GM12878 (cell line): ENCODE measurements at regions not wholly inside any gene's neighbourhood (a gene's known extent, or its start where the extent isn't known, plus 50 kb on each side); places are given as distances from the start of the nearest gene placed in this dataset.

ENCODE experiments used
- ATAC-seq: fragments of 200-7000 bp; cut with Tn5 transposase; 3 replicates; pipeline ENCODE4 v1.9.1; 2020; ENCODE audit warnings: mild to moderate bottlenecking, moderate library complexity
- BruUV-seq: library from RNA; stranded (reverse); fragments of 400-500 nt; replicated peaks from 2 replicates; lab custom pipeline; 2021; lab: Mats Ljungman, UMichigan
- CTCF ChIA-PET: fragments of 300-600 bp; sonication (Branson Sonifier 250); formaldehyde crosslinking; extraction: SDS; loops from one replicate; lab custom pipeline; 2021; ENCODE audit warnings: inconsistent platforms; lab: Yijun Ruan, JAX
- POLR2A ChIA-PET: fragments of 350-600 bp; formaldehyde crosslinking; extraction: SDS; loops from one replicate; lab custom pipeline; 2021; ENCODE audit warnings: inconsistent platforms; lab: Charles Lee
- RAD21 ChIA-PET: fragments of 300-600 bp; sonication (Branson Sonifier 250); formaldehyde crosslinking; loops from one replicate; lab custom pipeline; 2023; ENCODE audit warnings: antibody characterized with exemption; ENCODE audit not compliant: unreplicated experiment; lab: Charles Lee
- SMC1A ChIA-PET: fragments of 300-600 bp; sonication (Branson Sonifier 250); formaldehyde crosslinking; loops from one replicate; lab custom pipeline; 2023; ENCODE audit not compliant: unreplicated experiment, uncharacterized antibody; lab: Charles Lee
- DNase-seq: peaks from one replicate; pipeline ENCODE4 v3.0.0-alpha.2; 2011; ENCODE audit warnings: low read depth, low spot score
- FAIRE-seq: peaks from 3 replicates; lab custom pipeline; 2011; peaks lifted over from hg19 to GRCh38; lab: Jason Lieb, UNC
- H2AFZ ChIP-seq: 2 replicates; pipeline ENCODE4 v1.6.0; 2011; ENCODE audit warnings: low read depth, low read length, control low read depth; ENCODE audit not compliant: control insufficient read depth
- H3K27ac ChIP-seq: 2 replicates; pipeline ENCODE4 v1.5.1; 2011; ENCODE audit warnings: control low read depth; ENCODE audit not compliant: control insufficient read depth, insufficient read depth
- H3K27me3 ChIP-seq, 2 experiments: replicated peaks in 1 of 2; 2 replicates each; pipeline versions ENCODE4 v1.6.0 to v1.6.1; 2011; ENCODE audit warnings: low read length in 1 of 2; ENCODE audit not compliant: control insufficient read depth in 2 of 2, insufficient read depth in 2 of 2
- H3K36me3 ChIP-seq, 2 experiments: 2 replicates each; pipeline ENCODE4 v1.5.1; 2011; ENCODE audit warnings: low read length in 1 of 2; ENCODE audit not compliant: control insufficient read depth in 2 of 2, insufficient read depth in 2 of 2
- H3K4me1 ChIP-seq: 2 replicates; pipeline ENCODE4 v1.6.1; 2011; ENCODE audit warnings: mild to moderate bottlenecking, low read length, moderate library complexity, mixed read lengths; ENCODE audit not compliant: control insufficient read depth, insufficient read depth
- H3K4me2 ChIP-seq: 2 replicates; pipeline ENCODE4 v1.6.0; 2011; ENCODE audit warnings: control low read depth; ENCODE audit not compliant: control insufficient read depth, insufficient read depth
- H3K4me3 ChIP-seq: fragments of 200-600 bp; sonication (generic); 2 replicates; pipeline ENCODE4 v1.5.1; 2016
- H3K79me2 ChIP-seq: 2 replicates; pipeline ENCODE4 v1.6.0; 2011; ENCODE audit warnings: low read length; ENCODE audit not compliant: control insufficient read depth, insufficient read depth
- H3K9ac ChIP-seq: 2 replicates; pipeline ENCODE4 v1.8.0; 2011; ENCODE audit warnings: low read length, control low read depth, mixed read lengths; ENCODE audit not compliant: control insufficient read depth, insufficient read depth
- H3K9me3 ChIP-seq: replicated peaks from 3 replicates; pipeline ENCODE4 v1.5.1; 2011; ENCODE audit warnings: mild to moderate bottlenecking, low read length; ENCODE audit not compliant: control insufficient read depth, insufficient read depth
- H4K20me1 ChIP-seq: 2 replicates; pipeline ENCODE4 v1.6.0; 2011; ENCODE audit not compliant: control insufficient read depth, insufficient read depth
- BACH1 ChIP-seq: fragments of 450-650 bp; IDR thresholded peaks from 2 replicates; pipeline ENCODE4 v1.6.1; 2017; ENCODE audit warnings: mild to moderate bottlenecking, borderline replicate concordance
- BCL11A ChIP-seq: IDR thresholded peaks from 2 replicates; pipeline ENCODE4 v1.6.1; 2011; ENCODE audit warnings: low read depth, low read length
- JUNB ChIP-seq: IDR thresholded peaks from 2 replicates; pipeline ENCODE4 v1.6.1; 2016; ENCODE audit warnings: antibody characterized with exemption, mild to moderate bottlenecking
- LARP7 ChIP-seq: fragments of 450-650 bp; IDR thresholded peaks from 2 replicates; pipeline ENCODE4 v1.6.1; 2017; ENCODE audit warnings: mild to moderate bottlenecking
- MEF2A ChIP-seq: IDR thresholded peaks from 2 replicates; pipeline ENCODE4 v1.6.1; 2011; ENCODE audit warnings: low read depth, mild to moderate bottlenecking, low read length, moderate library complexity; ENCODE audit not compliant: insufficient read depth
- MYC ChIP-seq: IDR thresholded peaks from 2 replicates; pipeline ENCODE4 v1.6.1; 2011; ENCODE audit warnings: mild to moderate bottlenecking, low read length, moderate library complexity, inconsistent platforms; ENCODE audit not compliant: insufficient read depth, insufficient replicate concordance, insufficient read length, severe bottlenecking
- NFIC ChIP-seq: IDR thresholded peaks from 2 replicates; pipeline ENCODE4 v1.6.1; 2012; ENCODE audit warnings: low read depth, mild to moderate bottlenecking, inconsistent platforms, low read length, moderate library complexity
- PML ChIP-seq: IDR thresholded peaks from 2 replicates; pipeline ENCODE4 v1.6.1; 2012; ENCODE audit warnings: low read length, inconsistent platforms
- RAD21 ChIP-seq: IDR thresholded peaks from 2 replicates; pipeline ENCODE4 v1.6.1; 2011; ENCODE audit warnings: mild to moderate bottlenecking, low read depth, low read length, moderate library complexity; ENCODE audit not compliant: insufficient read depth
- TCF12 ChIP-seq: IDR thresholded peaks from 2 replicates; pipeline ENCODE4 v1.6.1; 2011; ENCODE audit warnings: low read depth, mild to moderate bottlenecking, low read length
- WGBS: methylation state at CpG from one replicate; pipeline ENCODE4 v1.1.6; 2016; ENCODE audit warnings: low lambda C conversion rate; ENCODE audit not compliant: insufficient replicate concordance, insufficient coverage; ENCODE audit errors: missing lambda C conversion rate; 5-methylcytosine and 5-hydroxymethylcytosine counted together
- in situ Hi-C: fragments of 300-500 bp; cut with MboI; formaldehyde crosslinking; loops from 9 replicates; pipeline ENCODE4 v1.14.3; 2018; ENCODE audit warnings: mixed read lengths
- intact Hi-C: fragments of 100-400 bp; cut with micrococcal nuclease; formaldehyde crosslinking; loops from one replicate; pipeline ENCODE4 v1.14.2; 2022; ENCODE audit not compliant: unreplicated experiment
- TF ChIP-seq, protein P1 (sequence below): IDR thresholded peaks from 2 replicates; pipeline ENCODE4 v1.6.1; 2012; ENCODE audit warnings: low read length, inconsistent platforms

DNA sequence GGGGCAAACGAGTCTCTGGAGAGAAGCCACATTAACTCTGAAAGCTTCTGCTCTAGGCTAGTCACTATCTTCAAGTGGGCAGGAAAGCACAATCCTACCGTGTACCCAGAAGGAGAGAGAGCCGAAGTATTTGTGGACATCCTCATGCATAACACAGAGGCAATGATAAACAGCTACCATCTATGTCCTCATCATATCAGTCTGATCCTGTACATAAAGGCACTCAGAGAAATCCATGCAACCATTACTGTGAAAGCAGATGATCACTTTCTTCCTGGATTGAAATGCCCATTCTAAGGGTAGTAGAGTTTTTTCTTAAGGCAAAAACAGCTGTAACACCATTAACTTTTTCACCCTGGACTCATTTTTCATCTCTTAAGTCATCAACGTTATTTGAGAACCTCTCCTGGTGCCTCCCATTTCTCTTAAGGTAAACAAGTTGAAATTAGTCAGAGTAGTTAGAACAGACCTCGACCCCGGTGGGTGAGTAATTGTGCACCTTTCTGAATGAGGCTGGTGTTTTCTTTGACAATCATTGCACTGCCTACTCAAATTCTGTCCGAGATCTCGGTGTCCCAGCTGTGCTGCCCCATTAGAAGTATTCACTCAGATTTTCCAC, 327.4 kb downstream of the SHQ1 start:
- no peak for FAIRE-seq
- SMC1A ChIA-PET = interaction anchor here (0.5 to 1.9 kb wide), 6 partner anchors 9 to 58 kb away, joined by 3 to 5 read pairs (median 4); no protein-coding TSS in a partner anchor
- no peaks in the 10 kb centered on the region for H3K9me3 ChIP-seq
- RAD21 ChIA-PET = interaction anchor here (1.0 to 2.4 kb wide), 4 partner anchors 9 to 145 kb away, joined by 3 to 8 read pairs (median 3); no protein-coding TSS in a partner anchor
- peak overlapping the region; percentile 15; the same call in 1 of the 2 replicates for H2AFZ ChIP-seq
- no peak overlapping the region for H3K4me3 ChIP-seq
- H3K4me1 ChIP-seq = peaks cover 18% of the 10 kb centered on the region
- H3K27me3 ChIP-seq = no peaks in the 10 kb centered on the region
- no peak overlapping the region for H3K4me2 ChIP-seq
- CTCF ChIA-PET = interaction anchor here (0.6 to 0.7 kb wide), 2 partner anchors 325 to 624 kb away, joined by 3 to 5 read pairs; no protein-coding TSS in a partner anchor
- H3K9ac ChIP-seq = no peak overlapping the region
- no TSS peak for BruUV-seq
- peak; percentile 55 for ATAC-seq
- 0% methylated on average over 8 of the region's 8 CpGs for WGBS
- POLR2A ChIA-PET = interaction anchor here (0.6 kb wide), 1 partner anchor 9 kb away, joined by 3 read pairs; no protein-coding TSS in a partner anchor
- intact Hi-C loops = no loop called here
- DNase-seq = no peak
- H4K20me1 ChIP-seq = no peaks in the 10 kb centered on the region
- TF ChIP-seq PML = no peak
- TF ChIP-seq LARP7 = no peak
- no peak for TF ChIP-seq BACH1
- peak; percentile 29; the same call in 1 of the 2 replicates for TF ChIP-seq NFIC
- TF ChIP-seq MYC = no peak
- 0 out of 2 replicates have a peak, but pooled peaks have one; percentile 12 for TF ChIP-seq MEF2A
- TF ChIP-seq BCL11A = 0 out of 2 replicates have a peak, but pooled peaks have one; percentile 24
- TF ChIP-seq, protein P1, sequence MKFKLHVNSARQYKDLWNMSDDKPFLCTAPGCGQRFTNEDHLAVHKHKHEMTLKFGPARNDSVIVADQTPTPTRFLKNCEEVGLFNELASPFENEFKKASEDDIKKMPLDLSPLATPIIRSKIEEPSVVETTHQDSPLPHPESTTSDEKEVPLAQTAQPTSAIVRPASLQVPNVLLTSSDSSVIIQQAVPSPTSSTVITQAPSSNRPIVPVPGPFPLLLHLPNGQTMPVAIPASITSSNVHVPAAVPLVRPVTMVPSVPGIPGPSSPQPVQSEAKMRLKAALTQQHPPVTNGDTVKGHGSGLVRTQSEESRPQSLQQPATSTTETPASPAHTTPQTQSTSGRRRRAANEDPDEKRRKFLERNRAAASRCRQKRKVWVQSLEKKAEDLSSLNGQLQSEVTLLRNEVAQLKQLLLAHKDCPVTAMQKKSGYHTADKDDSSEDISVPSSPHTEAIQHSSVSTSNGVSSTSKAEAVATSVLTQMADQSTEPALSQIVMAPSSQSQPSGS = 0 out of 2 replicates have a peak, but pooled peaks have one; percentile 43
- TF ChIP-seq TCF12 = 0 out of 2 replicates have a peak, but pooled peaks have one; percentile 17
- peak; percentile 70 for TF ChIP-seq JUNB
- 0 out of 2 replicates have a peak, but pooled peaks have one; percentile 10 for TF ChIP-seq RAD21
- H3K27ac ChIP-seq = no peak overlapping the region
- in situ Hi-C loops = no loop called here
- no peaks in the 10 kb centered on the region for H3K79me2 ChIP-seq
- no peaks in the 10 kb centered on the region for H3K36me3 ChIP-seq
